Mammary epithelial cell (primary cell): ENCODE measurements at regions not wholly inside any gene's neighbourhood (a gene's known extent, or its start where the extent isn't known, plus 50 kb on each side); places are given as distances from the start of the nearest gene placed in this dataset.

Source experiments
- CTCF ChIP-seq, 2 donors: IDR thresholded peaks in 1 of 2; conservative IDR thresholded peaks in 1 of 2; 2 replicates each; pipeline ENCODE4 v1.5.1; 2011 to 2012; ENCODE audit warnings: inconsistent platforms in 2 of 2, low read length in 2 of 2, mild to moderate bottlenecking in 2 of 2, control low read depth in 1 of 2, low read depth in 1 of 2; ENCODE audit not compliant: insufficient read depth in 1 of 2; ENCODE audit errors: extremely low read depth in 1 of 2
- EZH2 ChIP-seq: IDR thresholded peaks from 2 replicates; pipeline ENCODE4 v1.6.1; 2012; ENCODE audit warnings: low read length, inconsistent platforms, borderline replicate concordance

GRCh38 chr4:91989914-91990313 is 313.9 kb upstream of the GRID2 start:
- TF ChIP-seq CTCF (conservative IDR thresholded peaks at IDR 0.05 in 1 of 2, IDR thresholded peaks at IDR 0.05 in 1 of 2; ENCODE audit: extremely low read depth in 1 of 2, insufficient read depth in 1 of 2, low read depth in 1 of 2, low read length in 2 of 2), result no peak
- no peak for TF ChIP-seq EZH2
